GM19351 (cell line): ENCODE measurements at regions not wholly inside any gene's neighbourhood (a gene's known extent, or its start where the extent isn't known, plus 50 kb on each side); places are given as distances from the start of the nearest gene placed in this dataset.
"Not testable (repeated sequence)": the region's sequence is repeated elsewhere in the genome, so short reads cannot be mapped to it uniquely, and the experiment has no call there.

ENCODE experiments used
- ATAC-seq: cut with Tn5 transposase; IDR thresholded peaks from one replicate; pipeline ENCODE4 v1.9.1; 2021; ENCODE audit warnings: mild to moderate bottlenecking, moderate library complexity; ENCODE audit not compliant: unreplicated experiment

- ATAC-seq, result no peak
Measured at GRCh38 chr6:76574746-76575145, 502.3 kb upstream of the IMPG1 start.

GRCh38 chr6:76565932-76566331 lies 493.5 kb upstream of the IMPG1 start:
- no peak for ATAC-seq

GRCh38 chr6:76562371-76562770 lies 489.9 kb upstream of the IMPG1 start:
- ATAC-seq, result not testable (repeated sequence)

- not testable (repeated sequence) for ATAC-seq
Measured at GRCh38 chr6:76560851-76561755, 488.6 kb upstream of the IMPG1 start.

- no peak for ATAC-seq
Measured at GRCh38 chr6:76553256-76553655, 480.8 kb upstream of the IMPG1 start.

GRCh38 chr6:76552268-76552667 lies 479.8 kb upstream of the IMPG1 start:
- ATAC-seq, result no peak

GRCh38 chr6:76533661-76534060 lies 461.2 kb upstream of the IMPG1 start:
- no peak for ATAC-seq

GRCh38 chr6:76532647-76533046 lies 460.2 kb upstream of the IMPG1 start:
- ATAC-seq, result no peak

GRCh38 chr6:76518443-76518842 lies 446.0 kb upstream of the IMPG1 start:
- ATAC-seq, result no peak

GRCh38 chr6:76516924-76517323 lies 444.5 kb upstream of the IMPG1 start:
- no peak for ATAC-seq

- ATAC-seq, result no peak
Measured at GRCh38 chr6:76510489-76510888, 438.0 kb upstream of the IMPG1 start.

- ATAC-seq, result no peak
Measured at GRCh38 chr6:76509397-76509796, 436.9 kb upstream of the IMPG1 start.

GRCh38 chr6:76506808-76507207 lies 434.3 kb upstream of the IMPG1 start:
- no peak for ATAC-seq

- ATAC-seq, result no peak
Measured at GRCh38 chr6:76495909-76496308, 423.4 kb upstream of the IMPG1 start.

GRCh38 chr6:76491376-76491775 lies 418.9 kb upstream of the IMPG1 start:
- not testable (repeated sequence) for ATAC-seq

- ATAC-seq, result no peak
Measured at GRCh38 chr6:76490456-76490855, 418.0 kb upstream of the IMPG1 start.

- ATAC-seq, result no peak
Measured at GRCh38 chr6:76481101-76481500, 408.6 kb upstream of the IMPG1 start.

- no peak for ATAC-seq
Measured at GRCh38 chr6:76472858-76473257, 400.4 kb upstream of the IMPG1 start.

- no peak for ATAC-seq
Measured at GRCh38 chr6:76466286-76466685, 393.8 kb upstream of the IMPG1 start.

- ATAC-seq, result no peak
Measured at GRCh38 chr6:76465410-76465809, 392.9 kb upstream of the IMPG1 start.

- ATAC-seq, result no peak
Measured at GRCh38 chr6:76453270-76453669, 380.8 kb upstream of the IMPG1 start.

GRCh38 chr6:76451926-76452709 lies 379.7 kb upstream of the IMPG1 start:
- no peak for ATAC-seq
